ENCODE measurements at regions not wholly inside any gene's neighbourhood (a gene's known extent, or its start where the extent isn't known, plus 50 kb on each side); places are given as distances from the start of the nearest gene placed in this dataset.

DNA sequence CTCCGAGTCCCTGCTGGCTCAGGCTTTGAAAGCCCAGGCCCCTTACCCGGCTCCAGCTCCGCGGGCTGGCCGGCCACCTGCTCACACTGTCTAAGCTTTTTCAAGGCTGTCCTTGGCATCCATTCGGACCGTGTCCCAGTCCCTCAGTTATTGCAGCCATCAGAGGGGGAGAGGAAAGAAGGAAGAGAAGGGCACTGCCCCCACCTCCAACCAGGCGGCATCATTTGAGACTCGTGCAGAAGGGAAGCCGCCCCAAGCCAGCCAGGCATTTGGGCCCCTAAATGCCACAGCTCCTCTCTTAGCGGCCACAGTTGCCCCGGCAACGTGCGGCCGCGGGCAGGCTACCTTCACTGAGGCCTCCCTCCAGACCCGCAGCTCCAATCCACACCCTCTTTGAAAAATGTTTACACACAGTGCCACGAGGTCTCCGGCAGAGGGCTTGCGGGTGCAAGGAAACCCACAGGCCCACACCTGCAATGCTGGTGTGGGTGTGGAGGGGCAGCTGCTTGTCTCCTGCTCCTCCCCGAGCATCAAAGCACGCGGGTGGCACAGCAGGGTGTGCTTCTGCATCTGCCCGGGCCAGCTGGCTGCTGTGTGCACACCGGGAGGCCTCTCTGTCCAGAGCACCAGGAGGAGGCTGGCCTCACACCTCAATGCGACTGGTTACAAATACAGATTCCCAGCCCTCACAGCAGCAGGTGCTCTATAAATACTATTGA lies 124.4 kb downstream of the CTTN start:
- DNase-seq: no peak

DNA sequence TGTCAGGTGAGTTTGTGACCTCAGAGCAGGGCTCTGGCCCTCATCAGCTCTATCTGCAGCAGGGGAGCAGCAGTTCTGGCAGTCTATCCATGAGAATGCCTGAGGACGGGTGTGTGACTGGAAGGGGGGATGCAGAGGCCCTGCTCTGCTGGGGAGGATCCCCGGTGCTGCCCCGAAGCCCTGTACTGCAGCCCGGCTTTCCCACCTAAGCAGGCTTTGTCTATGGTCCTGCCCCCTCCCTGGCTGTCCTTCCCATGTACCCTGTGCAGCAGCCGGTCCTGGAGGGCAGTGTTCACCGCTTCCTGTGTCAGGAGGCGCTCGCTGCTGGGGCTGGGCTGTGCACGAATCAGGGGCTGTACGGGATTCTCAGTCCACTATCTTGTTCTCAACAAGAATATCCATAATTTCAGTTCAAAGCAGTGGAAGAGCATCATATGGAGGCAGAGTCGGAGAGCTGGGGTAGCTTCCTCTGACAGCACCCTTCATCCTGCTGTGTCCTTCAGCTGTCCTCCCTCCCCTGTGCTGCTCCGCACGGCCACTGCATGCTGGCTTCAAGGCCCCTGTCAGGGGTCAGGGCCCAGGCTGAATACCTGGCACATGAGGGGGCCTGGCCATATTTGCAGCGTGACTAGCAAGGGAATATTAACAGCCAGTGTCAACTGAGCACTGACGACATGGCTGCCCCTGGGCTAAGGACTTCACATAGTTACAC lies 125.2 kb downstream of the CTTN start:
- DNase-seq: no peak

DNA sequence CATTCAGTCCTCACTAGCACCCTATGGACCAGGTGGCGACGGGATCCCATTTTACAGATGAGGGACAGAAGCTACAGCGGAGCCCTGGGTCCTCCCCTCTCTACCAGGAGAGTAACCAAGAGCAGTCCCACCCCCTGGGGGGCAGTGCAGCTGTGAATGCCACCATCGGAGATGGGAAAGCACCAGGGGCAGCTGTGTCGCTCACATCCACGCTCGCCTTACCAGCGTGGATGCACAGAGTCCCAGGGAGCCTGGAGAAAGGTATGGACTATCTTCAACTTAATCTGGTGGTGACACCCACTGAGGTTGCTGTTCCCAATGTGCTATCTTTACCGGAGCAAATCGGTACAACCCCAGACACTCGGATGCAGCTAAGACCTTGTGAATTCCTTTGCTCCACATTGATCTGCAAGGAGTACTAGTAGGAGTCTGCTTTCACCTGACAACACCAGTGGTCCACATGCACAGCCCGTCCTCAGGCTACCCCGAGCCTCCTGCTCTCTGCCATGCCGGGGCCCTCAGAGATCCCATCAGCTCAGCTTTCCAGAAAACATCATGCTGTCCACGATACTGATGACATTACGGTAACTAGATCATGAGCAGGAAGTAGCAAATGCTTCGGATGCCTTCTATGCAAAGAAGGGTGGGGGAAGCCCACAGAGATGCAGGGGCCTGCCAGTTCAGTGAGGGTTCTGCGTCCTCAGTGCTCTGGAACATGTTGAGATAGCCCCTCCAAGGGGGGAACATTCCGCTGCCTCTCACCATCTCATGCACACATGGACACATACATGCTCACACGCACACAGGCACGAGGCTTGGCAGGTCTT lies 126.0 kb downstream of the CTTN start:
- no peak for DNase-seq

DNA sequence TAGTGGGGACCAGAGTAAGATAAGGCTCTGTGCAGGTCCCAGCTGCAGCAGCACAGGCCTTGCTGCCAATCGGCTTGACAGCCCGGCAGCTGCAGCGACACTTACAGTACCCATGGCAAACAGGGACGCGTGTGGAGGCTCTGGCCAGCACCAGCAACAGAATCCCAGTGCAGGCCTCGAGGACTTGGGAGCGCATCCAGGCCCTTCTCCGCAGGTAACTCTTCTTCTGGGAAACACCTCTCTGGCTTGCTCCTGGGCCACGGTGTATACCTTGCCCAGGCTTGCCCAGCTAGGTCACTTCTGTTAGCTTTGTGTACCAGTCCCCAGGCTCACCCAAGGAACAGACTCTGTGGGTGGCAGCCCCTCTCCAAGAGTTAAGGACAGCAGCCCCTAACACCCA lies 126.7 kb downstream of the CTTN start:
- no peak for DNase-seq

DNA sequence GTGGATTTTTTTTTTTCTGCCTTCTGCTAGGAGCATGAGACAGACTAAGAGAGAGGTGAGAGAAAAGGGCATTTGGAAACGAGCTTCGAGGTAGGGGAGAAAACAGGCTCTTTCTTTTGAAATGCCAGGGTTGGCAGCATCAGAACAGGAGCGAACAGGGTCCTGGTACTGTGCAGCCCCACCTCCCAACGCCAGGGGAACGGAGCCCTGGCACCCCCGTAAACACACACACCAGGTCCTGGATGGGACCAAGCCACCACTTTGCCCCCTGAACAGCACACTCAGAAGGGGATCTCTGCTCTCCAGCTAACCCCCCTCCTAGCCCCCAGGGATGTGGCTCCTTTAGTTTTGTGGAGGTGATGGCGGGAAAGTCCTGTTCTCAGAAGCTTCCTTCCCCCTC lies 127.1 kb downstream of the CTTN start:
- DNase-seq: no peak

DNA sequence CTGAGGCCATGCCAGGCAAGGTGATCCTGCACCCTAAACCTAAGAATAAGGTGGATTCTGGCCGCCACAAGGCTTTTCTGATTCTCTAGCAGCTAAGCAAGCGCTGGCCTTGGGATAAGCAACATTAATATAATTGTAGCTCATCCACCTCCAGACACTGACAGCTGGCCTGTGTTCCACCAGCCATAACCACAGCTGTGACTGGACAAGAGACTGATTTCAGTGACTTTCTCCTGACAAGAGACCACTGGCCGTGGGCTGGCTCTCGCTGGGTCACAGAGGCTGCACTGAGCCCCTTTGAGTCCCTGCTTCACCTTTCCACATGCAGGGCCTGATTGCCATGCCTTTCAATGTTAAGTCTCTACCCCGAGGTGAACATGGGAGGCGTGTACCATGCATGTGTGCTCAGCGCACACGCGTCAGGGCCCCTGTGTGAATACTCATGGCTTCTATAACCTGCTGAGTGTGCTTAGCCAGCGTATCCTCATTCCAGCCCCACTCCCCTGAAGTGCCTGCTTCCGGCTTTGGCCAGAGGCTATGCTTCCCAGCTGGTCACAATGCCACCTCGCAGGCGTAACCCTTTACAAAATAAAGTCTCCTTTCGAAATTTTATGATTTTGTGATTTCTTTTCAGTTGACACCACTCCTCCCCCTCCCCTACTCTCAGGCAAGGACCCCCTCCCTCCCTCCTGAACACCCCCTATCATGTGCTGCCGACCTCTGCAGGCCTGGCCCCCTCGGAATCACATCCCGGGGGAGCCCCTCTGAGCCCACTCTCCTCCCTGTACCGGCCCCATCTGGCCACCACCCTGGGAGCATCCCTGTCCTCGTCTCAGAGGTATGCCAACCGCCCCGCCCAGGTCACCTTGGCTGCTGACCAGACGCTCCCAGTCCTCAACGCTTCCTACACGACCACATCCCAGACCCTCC lies 128.1 kb downstream of the CTTN start:
- DNase-seq: no peak

DNA sequence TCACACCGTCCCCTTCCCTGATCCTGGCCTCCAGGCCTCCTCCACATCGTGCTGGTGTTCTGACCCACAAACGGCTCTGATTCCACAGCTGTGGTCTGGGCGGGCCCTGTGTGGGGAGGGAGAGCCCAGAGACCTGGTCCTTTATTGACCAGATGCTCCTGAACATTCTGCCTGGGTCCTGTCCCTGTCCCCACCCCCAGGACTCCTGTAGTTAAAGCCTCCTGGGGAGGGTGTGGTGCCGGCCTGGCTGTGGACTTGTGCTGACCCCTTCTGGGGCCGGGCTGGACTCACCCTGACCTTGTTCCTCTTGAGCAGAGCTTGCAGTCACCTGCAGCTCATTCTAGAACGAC lies 128.7 kb downstream of the CTTN start:
- DNase-seq: peak; percentile 50

DNA sequence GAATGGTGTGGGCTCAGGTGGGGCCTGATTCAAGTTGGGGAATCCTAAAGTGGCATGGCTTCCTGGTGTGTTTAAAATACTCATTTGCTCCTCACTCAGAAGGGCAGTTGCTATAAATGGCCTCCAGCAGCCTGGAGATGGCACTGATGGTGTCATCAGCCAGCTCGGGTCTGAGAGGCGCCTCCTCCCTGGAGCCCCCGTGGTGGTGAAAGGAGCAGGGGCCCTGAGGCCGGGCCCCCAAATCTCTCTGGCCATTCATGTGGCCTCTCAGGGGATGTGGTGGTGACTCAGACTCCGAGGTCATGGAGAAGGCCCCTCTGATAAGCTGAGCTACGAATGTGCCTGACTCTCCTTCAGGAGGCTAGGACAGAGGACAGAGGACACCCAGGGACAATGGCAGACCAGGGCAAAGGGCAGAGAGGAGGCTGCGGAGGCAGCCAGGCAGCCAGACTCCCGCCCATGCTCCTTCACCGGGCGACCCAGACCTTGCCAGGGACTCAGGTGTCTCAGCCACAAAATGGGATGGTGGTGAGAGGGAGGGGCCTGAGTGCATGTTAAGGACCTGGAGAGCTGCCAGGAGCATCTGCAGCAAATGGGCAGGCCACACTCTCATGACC lies 129.2 kb downstream of the CTTN start:
- no peak for DNase-seq

DNA sequence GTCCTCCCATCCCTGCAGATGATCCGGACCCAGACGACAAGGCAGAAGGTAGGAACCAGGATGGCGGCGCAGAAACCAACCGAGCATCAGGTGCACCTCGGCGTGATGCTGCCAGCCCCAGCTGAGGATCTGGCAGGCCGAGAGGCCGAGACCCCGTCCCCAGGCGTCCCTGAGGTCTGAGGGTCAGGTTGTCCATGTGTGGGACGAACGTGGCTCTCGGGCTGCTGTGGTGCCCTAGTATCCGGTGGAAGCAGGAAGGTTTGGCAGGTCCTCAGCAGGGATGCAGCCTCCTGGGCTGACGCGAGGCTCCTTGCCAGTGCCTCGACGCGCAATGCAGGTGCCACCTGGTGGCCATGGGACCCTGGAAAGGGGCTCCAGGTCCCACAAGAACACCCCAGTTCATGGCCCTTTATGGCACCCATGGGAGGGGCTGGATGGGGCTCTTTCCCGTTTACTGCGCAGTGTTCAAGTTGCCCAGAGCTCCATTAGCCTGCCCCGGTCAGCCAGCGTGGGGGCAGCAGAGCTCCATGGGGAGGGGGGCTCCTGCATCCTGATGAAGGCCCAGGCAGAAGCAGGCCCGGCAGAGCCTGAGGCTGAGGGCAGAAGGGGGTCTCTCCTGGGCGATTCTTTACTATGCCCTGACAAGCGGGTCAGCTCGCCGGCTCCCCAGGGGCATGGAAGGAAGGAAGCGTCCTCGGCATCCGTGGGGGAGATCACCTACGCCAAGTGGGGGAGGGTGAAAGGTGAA lies 129.9 kb downstream of the CTTN start:
- DNase-seq: no peak

DNA sequence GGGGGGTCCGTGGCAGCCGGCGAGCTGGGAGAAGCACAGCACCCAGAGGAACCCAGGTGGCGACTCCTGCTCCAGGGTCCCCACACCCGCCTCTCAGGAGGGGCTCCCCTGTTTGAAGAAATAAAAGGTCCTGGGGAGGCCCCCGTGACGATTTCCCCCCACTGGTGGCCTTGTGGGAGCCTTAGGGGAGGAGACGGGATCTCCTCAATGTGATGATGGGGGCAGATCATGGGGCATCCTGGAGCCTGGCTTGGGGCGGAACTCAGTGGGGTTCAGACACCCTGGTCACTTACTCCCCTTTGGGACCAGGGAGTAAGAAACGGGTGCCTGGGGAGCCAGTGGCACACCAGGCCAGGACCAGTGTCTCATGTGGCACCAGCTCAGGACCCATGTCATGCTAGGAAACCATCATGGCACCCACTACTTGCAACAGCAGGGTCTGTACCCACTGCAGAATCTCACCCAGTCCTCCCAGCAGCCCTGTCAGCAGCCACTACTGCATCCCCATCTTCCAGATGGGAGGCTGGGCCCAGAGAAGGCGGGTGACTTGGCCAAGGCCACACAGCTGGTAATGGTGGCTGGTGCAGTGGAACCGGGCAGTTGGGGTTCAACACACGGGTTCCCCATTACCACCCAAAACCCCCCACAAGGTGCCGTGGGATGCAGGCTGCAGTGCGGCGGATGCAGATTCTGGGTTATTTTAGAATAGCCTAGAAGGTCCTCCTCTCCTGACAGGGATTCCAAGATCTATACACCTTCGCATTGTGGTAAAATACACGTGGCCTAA lies 130.7 kb downstream of the CTTN start:
- DNase-seq: no peak

DNA sequence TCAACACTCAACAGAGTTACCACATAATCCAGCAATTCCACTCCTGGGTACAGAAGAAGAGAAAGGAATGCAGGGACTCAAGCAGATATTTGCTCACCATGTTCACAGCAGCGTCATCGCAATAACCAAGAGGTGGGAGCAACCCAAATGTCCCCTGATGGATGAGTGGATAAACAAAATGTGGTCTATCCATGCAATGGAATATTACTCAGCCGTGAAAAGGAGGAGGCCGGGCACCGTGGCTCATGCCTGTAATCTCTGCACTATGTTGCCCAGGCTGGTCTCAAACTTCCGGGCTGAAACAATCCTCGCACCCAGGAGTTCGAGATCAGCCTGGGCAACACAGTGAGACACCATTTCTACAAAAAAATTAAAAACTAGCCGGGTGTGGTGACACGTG lies 131.7 kb downstream of the CTTN start:
- no peak for DNase-seq

DNA sequence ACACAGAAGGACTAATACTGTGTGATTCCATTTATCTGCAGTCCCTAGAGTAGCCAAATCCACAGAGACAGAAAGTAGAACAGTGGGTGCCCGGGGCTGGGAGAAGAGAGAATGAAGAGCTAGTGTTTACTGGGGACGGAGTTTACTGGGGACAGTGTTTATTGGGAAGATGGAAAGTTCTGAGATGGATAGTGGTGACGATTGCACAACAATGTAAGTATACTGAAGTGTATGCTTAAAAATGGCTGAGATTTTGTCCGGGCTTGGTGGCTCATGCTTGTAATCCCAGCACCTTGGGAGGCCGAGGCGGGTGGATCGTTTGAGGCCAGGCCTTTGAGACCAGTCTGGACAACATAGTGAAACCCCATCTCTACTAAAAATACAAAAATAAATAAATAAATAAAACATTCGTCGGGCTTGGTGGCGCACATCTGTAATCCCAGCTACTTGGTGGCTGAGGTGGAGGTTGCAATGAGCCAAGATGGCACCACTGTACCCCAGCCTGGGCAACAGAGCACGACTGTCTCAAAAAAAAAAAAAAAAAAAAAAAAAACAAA lies 132.4 kb downstream of the CTTN start:
- DNase-seq: no peak

DNA sequence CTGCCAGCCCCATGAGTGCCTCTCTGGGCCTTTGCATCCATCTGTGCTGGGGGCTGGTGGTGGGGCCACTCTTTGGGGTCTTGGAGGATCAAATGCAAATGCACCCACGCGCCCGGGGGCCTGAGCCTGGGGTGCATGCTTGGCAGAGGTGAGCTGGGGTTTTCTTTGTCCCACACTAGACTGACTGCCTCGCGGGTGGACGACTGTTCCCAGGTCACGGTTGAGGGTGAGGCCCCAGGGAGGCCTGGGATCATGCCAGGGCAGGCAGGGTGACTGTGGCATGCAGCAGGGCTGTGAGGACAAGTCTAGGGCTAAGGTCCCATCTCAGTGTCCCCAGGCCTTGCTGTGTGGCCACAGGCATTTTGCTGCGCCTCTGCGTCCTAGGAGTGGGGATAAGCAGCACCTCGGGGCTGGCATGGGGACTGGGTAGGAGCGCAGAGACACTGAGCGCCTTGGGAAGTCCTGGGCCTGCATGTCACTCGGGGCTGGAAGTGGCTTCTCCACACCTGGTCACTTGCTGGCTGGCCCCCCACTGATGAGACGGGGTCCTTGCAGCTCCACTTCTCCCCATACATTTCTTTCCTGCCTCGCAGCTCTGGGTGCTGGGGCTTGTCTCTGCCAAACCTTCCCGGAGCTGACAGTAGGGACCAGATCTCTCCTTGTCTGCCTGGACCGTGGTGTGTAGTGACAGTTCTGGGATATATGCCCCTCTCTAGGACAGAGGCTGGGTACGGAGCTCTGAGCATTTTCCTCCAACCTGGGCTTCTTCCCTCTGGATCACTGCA lies 133.1 kb downstream of the CTTN start:
- DNase-seq: no peak

DNA sequence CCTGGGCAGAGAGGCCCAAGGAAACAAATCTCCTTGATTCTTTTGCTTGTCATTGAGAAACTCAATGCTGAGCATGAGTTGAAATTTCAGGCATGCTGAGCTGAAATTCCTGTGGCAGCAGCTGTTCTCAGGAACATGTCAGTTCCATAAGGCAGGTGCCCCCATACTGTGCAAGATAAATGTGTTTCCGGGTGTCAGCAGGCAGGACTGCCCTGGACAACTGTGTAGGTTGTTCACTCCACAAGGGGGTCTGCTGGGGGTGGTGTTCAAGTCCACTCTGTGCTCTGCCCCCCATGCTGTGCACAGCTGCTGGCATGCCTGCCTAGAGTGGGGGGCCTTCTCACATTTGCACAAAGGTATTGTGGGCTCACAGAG lies 133.7 kb downstream of the CTTN start:
- DNase-seq: no peak

DNA sequence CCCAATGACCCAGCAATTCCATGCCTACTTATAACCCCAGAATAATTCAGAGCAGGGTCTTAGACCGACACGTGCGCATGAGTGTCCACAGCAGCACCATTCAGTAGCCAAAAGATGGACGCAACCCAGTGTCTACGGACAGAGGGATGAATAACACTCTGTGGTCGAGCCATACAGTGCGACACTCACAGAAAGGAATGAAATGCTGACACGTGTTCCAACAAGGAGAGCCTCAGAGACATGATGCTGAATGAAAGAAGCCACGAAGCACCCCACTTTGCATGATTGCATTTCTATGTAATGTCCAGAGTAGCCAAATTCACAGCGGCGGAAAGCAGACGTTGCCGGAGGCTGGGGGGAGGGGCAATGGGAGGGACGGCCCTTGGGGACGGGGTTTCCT lies 134.4 kb downstream of the CTTN start:
- DNase-seq: no peak

DNA sequence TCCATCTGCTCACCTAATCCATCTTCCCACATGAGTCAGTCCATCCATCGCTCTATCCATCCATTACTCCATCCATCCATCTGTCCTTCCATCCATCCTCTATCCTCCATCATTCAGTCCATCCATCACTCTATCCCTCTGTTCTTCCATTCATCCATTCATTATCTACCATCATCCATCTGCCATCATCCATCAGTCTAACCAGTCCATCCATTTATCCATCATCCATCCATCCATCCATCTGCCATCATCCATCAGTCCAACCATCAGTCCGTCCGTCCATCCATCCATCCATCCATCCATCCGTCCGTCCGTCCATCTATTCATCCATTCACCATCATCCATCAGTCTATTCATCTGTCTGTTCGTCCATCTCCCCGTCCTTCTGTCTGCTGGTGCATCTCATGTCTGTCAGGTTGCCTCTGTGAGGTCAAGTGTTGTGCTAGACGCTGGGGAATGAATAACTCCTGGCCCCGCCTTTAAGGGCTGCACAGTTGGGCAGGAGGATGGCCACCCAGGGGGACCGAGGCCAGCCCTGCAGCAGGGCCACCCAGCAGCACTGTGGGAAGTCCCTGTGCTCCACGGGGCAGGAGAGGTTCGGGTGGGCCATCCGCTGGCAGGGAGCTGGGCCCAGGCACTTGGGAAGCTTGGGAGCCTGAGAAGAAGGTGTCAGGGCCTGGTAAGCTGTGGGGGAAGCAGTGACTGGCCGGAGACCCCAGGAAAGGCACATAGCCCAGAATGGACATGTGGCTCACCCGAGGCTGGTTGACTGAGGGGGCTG lies 137.1 kb downstream of the CTTN start:
- no peak for DNase-seq

DNA sequence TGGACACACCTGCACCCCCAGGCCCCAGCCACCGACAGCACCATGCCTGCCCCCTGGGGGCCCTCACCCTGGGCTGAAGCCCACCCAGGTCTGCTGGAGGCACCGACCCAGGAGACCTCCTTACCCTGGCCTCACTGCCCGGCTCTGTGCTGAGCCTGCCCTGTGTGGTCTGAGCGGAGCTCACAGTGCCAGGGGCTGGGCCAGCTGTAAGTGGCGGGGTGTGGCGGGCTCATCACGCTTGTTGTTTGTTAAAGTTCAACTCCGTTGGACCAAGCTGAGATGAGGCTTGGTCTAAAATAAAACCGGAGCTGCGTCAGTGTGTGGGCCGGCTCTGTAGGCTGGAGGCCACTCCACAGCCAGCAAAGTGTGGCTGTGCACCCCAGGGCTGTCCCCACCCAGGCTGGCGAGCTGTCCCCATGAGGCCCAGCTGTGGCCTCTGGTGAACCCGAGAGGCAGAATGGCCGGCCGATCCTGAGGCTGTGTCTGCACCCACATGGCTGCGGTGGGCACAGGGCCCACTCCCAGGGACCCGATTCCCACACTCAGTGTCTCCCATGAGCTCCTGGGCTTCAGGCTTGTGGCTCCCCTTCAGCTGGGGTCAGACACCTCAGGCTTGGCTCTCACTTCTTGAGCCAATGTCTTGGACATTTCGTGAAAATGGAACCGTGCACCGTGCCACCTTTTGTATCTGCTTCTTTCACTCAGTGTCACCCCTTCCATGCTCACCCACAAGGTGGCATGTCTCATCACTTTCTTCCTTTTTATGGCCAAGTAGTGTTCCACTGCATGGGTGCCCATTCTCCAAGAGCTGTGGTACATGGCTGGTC lies 137.9 kb downstream of the CTTN start:
- DNase-seq: no peak
